HepG2 (cell line): ENCODE measurements at regions not wholly inside any gene's neighbourhood (a gene's known extent, or its start where the extent isn't known, plus 50 kb on each side); places are given as distances from the start of the nearest gene placed in this dataset.

Experiments
- ATF1 ChIP-seq: IDR thresholded peaks from 2 replicates; pipeline ENCODE4 v1.6.1; 2016; ENCODE audit warnings: mild to moderate bottlenecking, control low read depth
- CEBPB ChIP-seq: IDR thresholded peaks from 2 replicates; pipeline ENCODE4 v1.6.1; 2011; ENCODE audit warnings: low read depth, low read length, improper control_type of control experiment, borderline replicate concordance
- HOXD1 ChIP-seq: sonication (generic); formaldehyde crosslinking; IDR thresholded peaks from 2 replicates; pipeline ENCODE4 v1.5.0; 2020; ENCODE audit warnings: missing genetic modification reagents
- ZNF30 ChIP-seq: sonication (generic); formaldehyde crosslinking; IDR thresholded peaks from 2 replicates; pipeline ENCODE4 v1.5.0; 2020; ENCODE audit warnings: mild to moderate bottlenecking, missing genetic modification reagents
- TF ChIP-seq, protein P1 (sequence below): sonication (generic); formaldehyde crosslinking; IDR thresholded peaks from 2 replicates; pipeline ENCODE4 v1.4.0; 2020; ENCODE audit warnings: missing genetic modification reagents
- TF ChIP-seq, protein P2 (sequence below): sonication (generic); formaldehyde crosslinking; IDR thresholded peaks from one replicate; pipeline ENCODE4 v1.5.1; 2020; ENCODE audit warnings: mild to moderate bottlenecking, missing genetic modification reagents; ENCODE audit errors: not compliant biosample characterization
- TF ChIP-seq, protein P3 (sequence below): IDR thresholded peaks from 2 replicates; pipeline ENCODE4 v1.6.1; 2016; ENCODE audit warnings: missing compliant biosample characterization, missing genetic modification reagents, borderline replicate concordance
- TF ChIP-seq, protein P4 (sequence below): sonication (generic); formaldehyde crosslinking; IDR thresholded peaks from 2 replicates; pipeline ENCODE4 v1.4.0; 2020; ENCODE audit warnings: missing genetic modification reagents, mild to moderate bottlenecking, borderline replicate concordance
- TF ChIP-seq, protein P5 (sequence below): sonication (generic); formaldehyde crosslinking; IDR thresholded peaks from 2 replicates; pipeline ENCODE4 v1.5.0; 2020; ENCODE audit warnings: missing genetic modification reagents

GRCh38 chr15:48002767-48003166, 118.0 kb upstream of the SLC24A5 start (continued):
- TF ChIP-seq, protein P1, sequence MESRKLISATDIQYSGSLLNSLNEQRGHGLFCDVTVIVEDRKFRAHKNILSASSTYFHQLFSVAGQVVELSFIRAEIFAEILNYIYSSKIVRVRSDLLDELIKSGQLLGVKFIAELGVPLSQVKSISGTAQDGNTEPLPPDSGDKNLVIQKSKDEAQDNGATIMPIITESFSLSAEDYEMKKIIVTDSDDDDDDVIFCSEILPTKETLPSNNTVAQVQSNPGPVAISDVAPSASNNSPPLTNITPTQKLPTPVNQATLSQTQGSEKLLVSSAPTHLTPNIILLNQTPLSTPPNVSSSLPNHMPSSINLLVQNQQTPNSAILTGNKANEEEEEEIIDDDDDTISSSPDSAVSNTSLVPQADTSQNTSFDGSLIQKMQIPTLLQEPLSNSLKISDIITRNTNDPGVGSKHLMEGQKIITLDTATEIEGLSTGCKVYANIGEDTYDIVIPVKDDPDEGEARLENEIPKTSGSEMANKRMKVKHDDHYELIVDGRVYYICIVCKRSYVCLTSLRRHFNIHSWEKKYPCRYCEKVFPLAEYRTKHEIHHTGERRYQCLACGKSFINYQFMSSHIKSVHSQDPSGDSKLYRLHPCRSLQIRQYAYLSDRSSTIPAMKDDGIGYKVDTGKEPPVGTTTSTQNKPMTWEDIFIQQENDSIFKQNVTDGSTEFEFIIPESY: no peak
- TF ChIP-seq ATF1 (CRISPR knock-in tag) (no peak), HOXD1 (CRISPR knock-in tag) (no peak), ZNF30 (CRISPR knock-in tag) (no peak), CEBPB (no peak)
- TF ChIP-seq, protein P2, sequence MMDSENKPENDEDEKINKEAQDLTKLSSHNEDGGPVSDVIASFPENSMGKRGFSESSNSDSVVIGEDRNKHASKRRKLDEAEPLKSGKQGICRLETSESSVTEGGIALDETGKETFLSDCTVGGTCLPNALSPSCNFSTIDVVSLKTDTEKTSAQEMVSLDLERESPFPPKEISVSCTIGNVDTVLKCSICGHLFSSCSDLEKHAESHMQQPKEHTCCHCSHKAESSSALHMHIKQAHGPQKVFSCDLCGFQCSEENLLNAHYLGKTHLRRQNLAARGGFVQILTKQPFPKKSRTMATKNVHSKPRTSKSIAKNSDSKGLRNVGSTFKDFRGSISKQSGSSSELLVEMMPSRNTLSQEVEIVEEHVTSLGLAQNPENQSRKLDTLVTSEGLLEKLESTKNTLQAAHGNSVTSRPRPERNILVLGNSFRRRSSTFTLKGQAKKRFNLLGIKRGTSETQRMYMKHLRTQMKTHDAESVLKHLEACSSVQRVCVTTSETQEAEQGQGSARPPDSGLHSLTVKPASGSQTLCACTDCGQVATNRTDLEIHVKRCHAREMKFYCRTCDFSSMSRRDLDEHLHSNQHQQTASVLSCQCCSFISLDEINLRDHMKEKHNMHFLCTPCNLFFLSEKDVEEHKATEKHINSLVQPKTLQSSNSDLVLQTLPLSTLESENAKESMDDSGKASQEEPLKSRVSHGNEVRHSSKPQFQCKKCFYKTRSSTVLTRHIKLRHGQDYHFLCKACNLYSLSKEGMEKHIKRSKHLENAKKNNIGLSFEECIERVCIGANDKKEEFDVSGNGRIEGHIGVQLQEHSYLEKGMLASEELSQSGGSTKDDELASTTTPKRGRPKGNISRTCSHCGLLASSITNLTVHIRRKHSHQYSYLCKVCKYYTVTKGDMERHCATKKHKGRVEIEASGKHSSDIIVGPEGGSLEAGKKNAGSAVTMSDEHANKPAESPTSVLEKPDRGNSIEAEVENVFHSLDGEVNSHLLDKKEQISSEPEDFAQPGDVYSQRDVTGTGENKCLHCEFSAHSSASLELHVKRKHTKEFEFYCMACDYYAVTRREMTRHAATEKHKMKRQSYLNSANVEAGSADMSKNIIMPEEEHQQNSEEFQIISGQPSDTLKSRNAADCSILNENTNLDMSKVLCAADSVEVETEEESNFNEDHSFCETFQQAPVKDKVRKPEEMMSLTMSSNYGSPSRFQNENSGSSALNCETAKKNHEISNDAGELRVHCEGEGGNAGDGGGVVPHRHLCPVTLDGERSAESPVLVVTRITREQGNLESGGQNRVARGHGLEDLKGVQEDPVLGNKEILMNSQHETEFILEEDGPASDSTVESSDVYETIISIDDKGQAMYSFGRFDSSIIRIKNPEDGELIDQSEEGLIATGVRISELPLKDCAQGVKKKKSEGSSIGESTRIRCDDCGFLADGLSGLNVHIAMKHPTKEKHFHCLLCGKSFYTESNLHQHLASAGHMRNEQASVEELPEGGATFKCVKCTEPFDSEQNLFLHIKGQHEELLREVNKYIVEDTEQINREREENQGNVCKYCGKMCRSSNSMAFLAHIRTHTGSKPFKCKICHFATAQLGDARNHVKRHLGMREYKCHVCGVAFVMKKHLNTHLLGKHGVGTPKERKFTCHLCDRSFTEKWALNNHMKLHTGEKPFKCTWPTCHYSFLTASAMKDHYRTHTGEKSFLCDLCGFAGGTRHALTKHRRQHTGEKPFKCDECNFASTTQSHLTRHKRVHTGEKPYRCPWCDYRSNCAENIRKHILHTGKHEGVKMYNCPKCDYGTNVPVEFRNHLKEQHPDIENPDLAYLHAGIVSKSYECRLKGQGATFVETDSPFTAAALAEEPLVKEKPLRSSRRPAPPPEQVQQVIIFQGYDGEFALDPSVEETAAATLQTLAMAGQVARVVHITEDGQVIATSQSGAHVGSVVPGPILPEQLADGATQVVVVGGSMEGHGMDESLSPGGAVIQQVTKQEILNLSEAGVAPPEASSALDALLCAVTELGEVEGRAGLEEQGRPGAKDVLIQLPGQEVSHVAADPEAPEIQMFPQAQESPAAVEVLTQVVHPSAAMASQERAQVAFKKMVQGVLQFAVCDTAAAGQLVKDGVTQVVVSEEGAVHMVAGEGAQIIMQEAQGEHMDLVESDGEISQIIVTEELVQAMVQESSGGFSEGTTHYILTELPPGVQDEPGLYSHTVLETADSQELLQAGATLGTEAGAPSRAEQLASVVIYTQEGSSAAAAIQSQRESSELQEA (CRISPR knock-in tag): no peak
- TF ChIP-seq, protein P3, sequence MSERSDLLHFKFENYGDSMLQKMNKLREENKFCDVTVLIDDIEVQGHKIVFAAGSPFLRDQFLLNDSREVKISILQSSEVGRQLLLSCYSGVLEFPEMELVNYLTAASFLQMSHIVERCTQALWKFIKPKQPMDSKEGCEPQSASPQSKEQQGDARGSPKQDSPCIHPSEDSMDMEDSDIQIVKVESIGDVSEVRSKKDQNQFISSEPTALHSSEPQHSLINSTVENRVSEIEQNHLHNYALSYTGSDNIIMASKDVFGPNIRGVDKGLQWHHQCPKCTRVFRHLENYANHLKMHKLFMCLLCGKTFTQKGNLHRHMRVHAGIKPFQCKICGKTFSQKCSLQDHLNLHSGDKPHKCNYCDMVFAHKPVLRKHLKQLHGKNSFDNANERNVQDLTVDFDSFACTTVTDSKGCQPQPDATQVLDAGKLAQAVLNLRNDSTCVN: no peak
- TF ChIP-seq, protein P4, sequence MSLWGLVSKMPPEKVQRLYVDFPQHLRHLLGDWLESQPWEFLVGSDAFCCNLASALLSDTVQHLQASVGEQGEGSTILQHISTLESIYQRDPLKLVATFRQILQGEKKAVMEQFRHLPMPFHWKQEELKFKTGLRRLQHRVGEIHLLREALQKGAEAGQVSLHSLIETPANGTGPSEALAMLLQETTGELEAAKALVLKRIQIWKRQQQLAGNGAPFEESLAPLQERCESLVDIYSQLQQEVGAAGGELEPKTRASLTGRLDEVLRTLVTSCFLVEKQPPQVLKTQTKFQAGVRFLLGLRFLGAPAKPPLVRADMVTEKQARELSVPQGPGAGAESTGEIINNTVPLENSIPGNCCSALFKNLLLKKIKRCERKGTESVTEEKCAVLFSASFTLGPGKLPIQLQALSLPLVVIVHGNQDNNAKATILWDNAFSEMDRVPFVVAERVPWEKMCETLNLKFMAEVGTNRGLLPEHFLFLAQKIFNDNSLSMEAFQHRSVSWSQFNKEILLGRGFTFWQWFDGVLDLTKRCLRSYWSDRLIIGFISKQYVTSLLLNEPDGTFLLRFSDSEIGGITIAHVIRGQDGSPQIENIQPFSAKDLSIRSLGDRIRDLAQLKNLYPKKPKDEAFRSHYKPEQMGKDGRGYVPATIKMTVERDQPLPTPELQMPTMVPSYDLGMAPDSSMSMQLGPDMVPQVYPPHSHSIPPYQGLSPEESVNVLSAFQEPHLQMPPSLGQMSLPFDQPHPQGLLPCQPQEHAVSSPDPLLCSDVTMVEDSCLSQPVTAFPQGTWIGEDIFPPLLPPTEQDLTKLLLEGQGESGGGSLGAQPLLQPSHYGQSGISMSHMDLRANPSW (CRISPR knock-in tag): no peak
- TF ChIP-seq, protein P5, sequence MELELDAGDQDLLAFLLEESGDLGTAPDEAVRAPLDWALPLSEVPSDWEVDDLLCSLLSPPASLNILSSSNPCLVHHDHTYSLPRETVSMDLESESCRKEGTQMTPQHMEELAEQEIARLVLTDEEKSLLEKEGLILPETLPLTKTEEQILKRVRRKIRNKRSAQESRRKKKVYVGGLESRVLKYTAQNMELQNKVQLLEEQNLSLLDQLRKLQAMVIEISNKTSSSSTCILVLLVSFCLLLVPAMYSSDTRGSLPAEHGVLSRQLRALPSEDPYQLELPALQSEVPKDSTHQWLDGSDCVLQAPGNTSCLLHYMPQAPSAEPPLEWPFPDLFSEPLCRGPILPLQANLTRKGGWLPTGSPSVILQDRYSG (CRISPR knock-in tag): no peak
- TF ChIP-seq, all 625 proteins: peak for 0
